ENCODE measurements at regions not wholly inside any gene's neighbourhood (a gene's known extent, or its start where the extent isn't known, plus 50 kb on each side); places are given as distances from the start of the nearest gene placed in this dataset.

- no peak for DNase-seq (ENCODE audit: unreplicated experiment)
- no peaks in the 10 kb centered on the region for H3K36me3 Mint-ChIP-seq (ENCODE audit: insufficient read depth, unreplicated experiment)
- BruUV-seq (replicated peaks): no TSS peak
- H3K27ac Mint-ChIP-seq (ENCODE audit: low read depth, unreplicated experiment): no peak overlapping the region
- intact Hi-C loops (cut with micrococcal nuclease): no loop called here
- no peaks in the 10 kb centered on the region for H3K9me3 Mint-ChIP-seq (ENCODE audit: unreplicated experiment)
- H3K4me3 Mint-ChIP-seq (ENCODE audit: unreplicated experiment): no peak overlapping the region
- no peak for TF ChIP-seq CTCF (IDR thresholded peaks at IDR 0.05; ENCODE audit: unreplicated experiment)
- CTCF ChIA-PET: interaction anchor here (0.7 kb wide), 2 partner anchors 28 to 244 kb away, joined by 3 to 4 read pairs; no protein-coding TSS in a partner anchor
- POLR2A ChIA-PET: no interaction called here
- H3K4me1 Mint-ChIP-seq (ENCODE audit: insufficient read depth, unreplicated experiment): no peaks in the 10 kb centered on the region
- peaks cover 64% of the 10 kb centered on the region for H3K27me3 Mint-ChIP-seq (ENCODE audit: insufficient read depth, unreplicated experiment)
Measured at GRCh38 chr2:154911729-154912128, 213.2 kb downstream of the KCNJ3 start.

- no peak for TF ChIP-seq CTCF (IDR thresholded peaks at IDR 0.05; ENCODE audit: unreplicated experiment)
- no TSS peak for BruUV-seq (replicated peaks)
- no peaks in the 10 kb centered on the region for H3K9me3 Mint-ChIP-seq (ENCODE audit: unreplicated experiment)
- intact Hi-C loops (cut with micrococcal nuclease): no loop called here
- DNase-seq (ENCODE audit: unreplicated experiment): no peak
- ChIA-PET CTCF (no interaction called here), POLR2A (no interaction called here)
- H3K36me3 Mint-ChIP-seq (ENCODE audit: insufficient read depth, unreplicated experiment): no peaks in the 10 kb centered on the region
- H3K27me3 Mint-ChIP-seq (ENCODE audit: insufficient read depth, unreplicated experiment): peaks cover 54% of the 10 kb centered on the region
- H3K4me3 Mint-ChIP-seq (ENCODE audit: unreplicated experiment): no peak overlapping the region
- no peaks in the 10 kb centered on the region for H3K4me1 Mint-ChIP-seq (ENCODE audit: insufficient read depth, unreplicated experiment)
- H3K27ac Mint-ChIP-seq (ENCODE audit: low read depth, unreplicated experiment): no peak overlapping the region
Measured at GRCh38 chr2:154910701-154911100, 212.2 kb downstream of the KCNJ3 start.

GRCh38 chr2:154908327-154908726 is 209.8 kb downstream of the KCNJ3 start:
- Mint-ChIP-seq H3K27me3 (ENCODE audit: insufficient read depth, unreplicated experiment) (peaks cover 34% of the 10 kb centered on the region), H3K9me3 (ENCODE audit: unreplicated experiment) (no peaks in the 10 kb centered on the region), H3K4me3 (ENCODE audit: unreplicated experiment) (no peak overlapping the region), H3K4me1 (ENCODE audit: insufficient read depth, unreplicated experiment) (no peaks in the 10 kb centered on the region), H3K36me3 (ENCODE audit: insufficient read depth, unreplicated experiment) (no peaks in the 10 kb centered on the region), H3K27ac (ENCODE audit: low read depth, unreplicated experiment) (no peak overlapping the region)
- ChIA-PET POLR2A (no interaction called here), CTCF (no interaction called here)
- no peak for DNase-seq (ENCODE audit: unreplicated experiment)
- no TSS peak for BruUV-seq (replicated peaks)
- intact Hi-C loops (cut with micrococcal nuclease): no loop called here
- no peak for TF ChIP-seq CTCF (IDR thresholded peaks at IDR 0.05; ENCODE audit: unreplicated experiment)

Measured in MCF 10A (cell line).